Adipocyte (in vitro differentiated cells): ENCODE measurements at regions not wholly inside any gene's neighbourhood (a gene's known extent, or its start where the extent isn't known, plus 50 kb on each side); places are given as distances from the start of the nearest gene placed in this dataset.
A peak's percentile ranks its signal among the peaks of the same experiment; 100 is the strongest.

Experiments used
- DNase-seq: peaks from one replicate; pipeline ENCODE4 v3.0.0-alpha.2; 2015; ENCODE audit warnings: low read depth
- H3K27me3 ChIP-seq: replicated peaks from 2 replicates; pipeline ENCODE4 v1.7.0; 2013; ENCODE audit warnings: mild to moderate bottlenecking, low read length, moderate library complexity; ENCODE audit not compliant: control insufficient read depth, insufficient read depth
- H3K36me3 ChIP-seq: 2 replicates; pipeline ENCODE4 v1.7.0; 2013; ENCODE audit warnings: low read length, mild to moderate bottlenecking, moderate library complexity; ENCODE audit not compliant: control insufficient read depth, insufficient read depth, severe bottlenecking
- H3K4me1 ChIP-seq: 2 replicates; pipeline ENCODE4 v1.7.0; 2013; ENCODE audit warnings: mild to moderate bottlenecking, low read length, moderate library complexity; ENCODE audit not compliant: control insufficient read depth, insufficient read depth
- H3K4me3 ChIP-seq: 2 replicates; pipeline ENCODE4 v1.7.0; 2013; ENCODE audit warnings: mild to moderate bottlenecking, low read length, moderate library complexity
- H3K9ac ChIP-seq: 2 replicates; pipeline ENCODE4 v1.7.0; 2013; ENCODE audit warnings: mild to moderate bottlenecking, low read length, moderate library complexity
- H3K9me3 ChIP-seq: 2 replicates; pipeline ENCODE4 v1.7.0; 2013; ENCODE audit warnings: mild to moderate bottlenecking, low read length, moderate library complexity; ENCODE audit not compliant: control insufficient read depth

DNA sequence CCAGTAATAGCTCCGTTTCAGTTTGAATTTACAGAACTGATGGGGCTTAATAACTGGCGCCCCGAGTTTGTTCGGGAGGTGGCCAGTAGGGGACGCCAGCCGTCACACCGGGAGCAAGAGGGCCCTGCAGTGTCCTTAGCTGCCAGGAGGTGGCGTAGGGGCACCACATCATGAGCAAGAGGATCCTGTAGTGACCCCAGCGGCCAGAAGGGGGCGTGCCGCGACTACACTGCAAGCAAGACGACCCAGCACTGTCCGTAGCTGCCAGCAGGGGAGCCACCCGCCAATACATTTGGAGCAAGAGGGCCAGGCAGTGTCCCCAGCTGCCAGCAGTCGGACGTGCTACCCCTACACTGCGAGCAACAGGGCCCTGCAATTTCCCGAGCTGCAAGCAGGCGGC lies 663.7 kb upstream of the B3GAT1 start:
- peaks cover 7% of the 10 kb centered on the region for H3K27me3 ChIP-seq
- no peak overlapping the region for H3K9ac ChIP-seq
- DNase-seq, result peak; percentile 58
- no peaks in the 10 kb centered on the region for H3K4me1 ChIP-seq
- no peaks in the 10 kb centered on the region for H3K9me3 ChIP-seq
- no peak overlapping the region for H3K4me3 ChIP-seq
- H3K36me3 ChIP-seq, result no peaks in the 10 kb centered on the region

GRCh38 chr11:135074397-135074998 lies 662.5 kb upstream of the B3GAT1 start:
- Histone ChIP-seq H3K4me3 (no peak overlapping the region), H3K36me3 (no peaks in the 10 kb centered on the region), H3K27me3 (peaks cover 7% of the 10 kb centered on the region), H3K4me1 (no peaks in the 10 kb centered on the region), H3K9me3 (no peaks in the 10 kb centered on the region), H3K9ac (no peak overlapping the region)
- peak; percentile 3 for DNase-seq

GRCh38 chr11:135073870-135074269 lies 661.8 kb upstream of the B3GAT1 start:
- Histone ChIP-seq H3K4me1 (no peaks in the 10 kb centered on the region), H3K9me3 (no peaks in the 10 kb centered on the region), H3K4me3 (no peak overlapping the region), H3K36me3 (no peaks in the 10 kb centered on the region), H3K27me3 (peaks cover 7% of the 10 kb centered on the region), H3K9ac (no peak overlapping the region)
- DNase-seq, result no peak

- no peaks in the 10 kb centered on the region for H3K4me1 ChIP-seq
- no peak overlapping the region for H3K4me3 ChIP-seq
- H3K9ac ChIP-seq, result no peak overlapping the region
- H3K9me3 ChIP-seq, result no peaks in the 10 kb centered on the region
- no peak for DNase-seq
- no peaks in the 10 kb centered on the region for H3K36me3 ChIP-seq
- peaks cover 7% of the 10 kb centered on the region for H3K27me3 ChIP-seq
These were observed 661.3 kb upstream of the B3GAT1 start for GRCh38 chr11:135073381-135073780.

DNA sequence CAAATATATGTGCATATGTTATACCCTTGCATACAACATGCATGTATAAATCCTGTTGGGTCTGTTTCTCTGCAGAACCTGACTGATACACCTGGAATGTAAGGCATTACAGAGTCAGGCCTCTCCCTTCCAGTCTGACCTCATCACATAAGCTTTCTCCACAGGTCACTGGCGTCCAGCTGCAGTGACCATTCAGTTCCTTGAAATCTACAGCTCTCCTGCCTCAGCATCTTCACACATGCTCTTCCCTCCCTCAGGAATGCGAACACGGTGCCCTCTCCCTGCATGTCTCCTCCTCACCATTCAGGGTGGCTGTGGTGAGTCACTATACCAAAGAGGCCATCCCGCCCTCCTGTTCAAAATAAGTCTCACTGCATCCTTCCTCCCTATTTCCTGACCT lies 657.8 kb upstream of the B3GAT1 start:
- Histone ChIP-seq H3K27me3 (peaks cover 7% of the 10 kb centered on the region), H3K9ac (no peak overlapping the region), H3K4me3 (no peak overlapping the region), H3K9me3 (no peaks in the 10 kb centered on the region), H3K4me1 (no peaks in the 10 kb centered on the region), H3K36me3 (no peaks in the 10 kb centered on the region)
- DNase-seq, result no peak

DNA sequence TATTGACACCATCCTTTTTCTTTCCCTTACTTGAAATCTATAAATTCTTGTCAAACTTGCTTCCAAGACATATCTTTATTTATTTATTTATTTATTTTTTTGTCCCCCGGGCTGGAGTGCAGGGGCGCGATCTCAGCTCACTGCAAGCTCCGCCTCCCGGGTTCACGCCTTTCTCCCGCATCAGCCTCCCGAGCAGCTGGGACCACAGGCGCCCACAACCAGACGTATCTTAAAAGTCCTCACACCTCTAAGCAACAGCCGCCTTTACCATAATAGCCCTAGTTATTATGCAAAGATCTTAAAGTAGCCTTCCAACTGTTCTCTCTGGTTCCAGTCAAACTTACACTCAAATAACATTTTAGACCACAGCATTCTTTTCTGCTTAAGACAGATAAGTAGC lies 657.0 kb upstream of the B3GAT1 start:
- no peaks in the 10 kb centered on the region for H3K4me1 ChIP-seq
- no peaks in the 10 kb centered on the region for H3K36me3 ChIP-seq
- H3K27me3 ChIP-seq, result peaks cover 7% of the 10 kb centered on the region
- H3K9me3 ChIP-seq, result no peaks in the 10 kb centered on the region
- H3K4me3 ChIP-seq, result no peak overlapping the region
- H3K9ac ChIP-seq, result no peak overlapping the region
- no peak for DNase-seq

- Histone ChIP-seq H3K4me3 (no peak overlapping the region), H3K4me1 (no peaks in the 10 kb centered on the region), H3K36me3 (no peaks in the 10 kb centered on the region), H3K27me3 (no peaks in the 10 kb centered on the region), H3K9ac (no peak overlapping the region), H3K9me3 (peaks cover 15% of the 10 kb centered on the region)
- DNase-seq, result no peak
These were observed 651.0 kb upstream of the B3GAT1 start for GRCh38 chr11:135062994-135063393.

GRCh38 chr11:135061166-135061565 lies 649.1 kb upstream of the B3GAT1 start:
- no peak for DNase-seq
- peaks cover 15% of the 10 kb centered on the region for H3K9me3 ChIP-seq
- no peaks in the 10 kb centered on the region for H3K4me1 ChIP-seq
- no peaks in the 10 kb centered on the region for H3K27me3 ChIP-seq
- H3K36me3 ChIP-seq, result no peaks in the 10 kb centered on the region
- no peak overlapping the region for H3K9ac ChIP-seq
- H3K4me3 ChIP-seq, result no peak overlapping the region

DNA sequence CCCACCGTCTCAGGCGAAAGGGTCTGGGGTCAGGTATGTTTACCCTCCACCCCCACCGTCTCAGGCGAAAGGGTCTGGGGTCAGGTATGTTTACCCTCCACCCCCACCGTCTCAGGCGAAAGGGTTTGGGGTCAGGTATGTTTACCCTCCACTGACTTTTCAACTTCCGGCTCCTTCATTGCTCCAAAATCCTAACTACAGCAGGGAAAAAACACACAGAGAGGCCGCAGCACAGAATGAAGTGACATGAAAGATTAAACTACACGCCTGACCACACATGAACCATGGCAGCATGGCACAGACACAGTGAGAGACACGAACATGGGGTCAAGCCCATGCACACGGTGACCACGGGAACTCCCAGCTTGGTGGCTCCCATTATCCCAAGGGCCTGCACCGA lies 634.9 kb upstream of the B3GAT1 start:
- H3K9ac ChIP-seq, result no peak overlapping the region
- H3K36me3 ChIP-seq, result no peaks in the 10 kb centered on the region
- H3K4me3 ChIP-seq, result no peak overlapping the region
- H3K27me3 ChIP-seq, result no peaks in the 10 kb centered on the region
- DNase-seq, result no peak
- H3K4me1 ChIP-seq, result no peaks in the 10 kb centered on the region
- H3K9me3 ChIP-seq, result no peaks in the 10 kb centered on the region

DNA sequence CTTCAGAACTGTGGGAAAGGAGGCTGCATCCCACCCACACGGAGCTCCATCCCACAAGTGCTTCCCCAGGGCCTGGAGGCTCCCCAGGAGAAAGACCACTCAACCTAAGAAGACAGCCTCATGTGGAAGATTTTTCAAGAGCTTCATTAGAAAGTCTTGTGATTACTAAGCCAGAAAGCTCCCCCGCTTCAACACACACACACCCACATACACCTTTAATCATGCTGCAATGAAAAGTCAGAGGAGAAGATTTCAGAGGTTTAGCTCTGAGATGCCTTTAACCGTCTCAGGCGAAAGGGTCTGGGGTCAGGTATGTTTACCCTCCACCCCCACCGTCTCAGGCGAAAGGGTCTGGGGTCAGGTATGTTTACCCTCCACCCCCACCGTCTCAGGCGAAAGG lies 634.5 kb upstream of the B3GAT1 start:
- Histone ChIP-seq H3K9me3 (no peaks in the 10 kb centered on the region), H3K9ac (no peak overlapping the region), H3K27me3 (no peaks in the 10 kb centered on the region), H3K4me1 (no peaks in the 10 kb centered on the region), H3K36me3 (no peaks in the 10 kb centered on the region), H3K4me3 (no peak overlapping the region)
- DNase-seq, result no peak

GRCh38 chr11:135043434-135043833 lies 631.4 kb upstream of the B3GAT1 start:
- H3K9ac ChIP-seq, result no peak overlapping the region
- no peaks in the 10 kb centered on the region for H3K36me3 ChIP-seq
- H3K4me1 ChIP-seq, result no peaks in the 10 kb centered on the region
- no peak for DNase-seq
- no peaks in the 10 kb centered on the region for H3K9me3 ChIP-seq
- no peaks in the 10 kb centered on the region for H3K27me3 ChIP-seq
- no peak overlapping the region for H3K4me3 ChIP-seq

DNA sequence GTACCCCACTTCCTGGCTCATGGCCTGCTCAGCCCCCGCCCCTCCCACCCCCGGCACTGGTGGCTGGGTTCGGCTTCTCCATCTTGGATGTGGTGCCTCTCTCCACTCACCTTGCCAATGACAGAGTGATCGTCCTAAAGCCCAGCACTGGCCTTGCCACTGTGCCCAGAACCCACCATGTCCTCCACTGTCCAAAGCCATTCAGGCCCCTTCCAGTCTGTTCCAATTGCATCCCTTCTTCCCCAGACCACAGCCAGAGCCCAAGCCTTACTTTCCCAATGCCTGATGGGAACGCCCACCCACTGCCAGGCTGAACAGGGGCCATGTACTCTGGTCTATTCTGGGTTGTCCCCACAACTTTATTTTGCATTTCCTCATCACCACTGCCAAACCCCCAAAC lies 625.8 kb upstream of the B3GAT1 start:
- Histone ChIP-seq H3K9me3 (no peaks in the 10 kb centered on the region), H3K36me3 (no peaks in the 10 kb centered on the region), H3K4me1 (no peaks in the 10 kb centered on the region), H3K9ac (no peak overlapping the region), H3K4me3 (no peak overlapping the region), H3K27me3 (no peaks in the 10 kb centered on the region)
- no peak for DNase-seq
